Lower leg skin (tissue), 4 donors: ENCODE measurements at regions not wholly inside any gene's neighbourhood (a gene's known extent, or its start where the extent isn't known, plus 50 kb on each side); places are given as distances from the start of the nearest gene placed in this dataset.

Experiments used
- DNase-seq, 2 donors: peaks; one replicate each; pipeline ENCODE4 v3.0.0-alpha.2; 2019; ENCODE audit warnings: low spot score in 2 of 2
- H3K4me3 ChIP-seq: fragments of 200-600 bp; sonication (generic); 2 replicates; pipeline ENCODE4 v1.5.1; 2017; ENCODE audit warnings: mild to moderate bottlenecking, low read depth; ENCODE audit not compliant: poor library complexity, severe bottlenecking
- POLR2A ChIP-seq, 2 donors: fragments of 450-650 bp; IDR thresholded peaks; one replicate each; pipeline ENCODE4 v1.6.1; 2016 to 2017; ENCODE audit warnings: antibody characterized with exemption in 2 of 2, mild to moderate bottlenecking in 1 of 2, moderate library complexity in 1 of 2
- WGBS, 2 donors: methylation state at CpG; one replicate each; pipeline ENCODE4 v1.1.5; 2018; 5-methylcytosine and 5-hydroxymethylcytosine counted together
- intact Hi-C: fragments of 100-400 bp; cut with DNase I; formaldehyde crosslinking; loops from one replicate; pipeline ENCODE4 v1.15.0; 2023; ENCODE audit warnings: low total_unique reads
- TF ChIP-seq, protein P1 (sequence below), 3 donors: fragments of 450-650 bp; IDR thresholded peaks; one replicate each; pipeline ENCODE4 v1.5.1; 2016; ENCODE audit warnings: antibody characterized with exemption in 3 of 3, mild to moderate bottlenecking in 3 of 3, moderate library complexity in 2 of 3

- TF ChIP-seq, protein P1, sequence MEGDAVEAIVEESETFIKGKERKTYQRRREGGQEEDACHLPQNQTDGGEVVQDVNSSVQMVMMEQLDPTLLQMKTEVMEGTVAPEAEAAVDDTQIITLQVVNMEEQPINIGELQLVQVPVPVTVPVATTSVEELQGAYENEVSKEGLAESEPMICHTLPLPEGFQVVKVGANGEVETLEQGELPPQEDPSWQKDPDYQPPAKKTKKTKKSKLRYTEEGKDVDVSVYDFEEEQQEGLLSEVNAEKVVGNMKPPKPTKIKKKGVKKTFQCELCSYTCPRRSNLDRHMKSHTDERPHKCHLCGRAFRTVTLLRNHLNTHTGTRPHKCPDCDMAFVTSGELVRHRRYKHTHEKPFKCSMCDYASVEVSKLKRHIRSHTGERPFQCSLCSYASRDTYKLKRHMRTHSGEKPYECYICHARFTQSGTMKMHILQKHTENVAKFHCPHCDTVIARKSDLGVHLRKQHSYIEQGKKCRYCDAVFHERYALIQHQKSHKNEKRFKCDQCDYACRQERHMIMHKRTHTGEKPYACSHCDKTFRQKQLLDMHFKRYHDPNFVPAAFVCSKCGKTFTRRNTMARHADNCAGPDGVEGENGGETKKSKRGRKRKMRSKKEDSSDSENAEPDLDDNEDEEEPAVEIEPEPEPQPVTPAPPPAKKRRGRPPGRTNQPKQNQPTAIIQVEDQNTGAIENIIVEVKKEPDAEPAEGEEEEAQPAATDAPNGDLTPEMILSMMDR (IDR thresholded peaks at IDR 0.05) = no peak
- no peak for TF ChIP-seq POLR2A (IDR thresholded peaks at IDR 0.05)
- WGBS, 2 donors = 82 to 89% methylated on average over 4 of the region's 4 CpGs
- intact Hi-C loops = no loop called here
- DNase-seq = no peak
- no peak overlapping the region for H3K4me3 ChIP-seq
Measured at GRCh38 chr11:116215471-116216113, 557.2 kb downstream of the BUD13 start.

DNA sequence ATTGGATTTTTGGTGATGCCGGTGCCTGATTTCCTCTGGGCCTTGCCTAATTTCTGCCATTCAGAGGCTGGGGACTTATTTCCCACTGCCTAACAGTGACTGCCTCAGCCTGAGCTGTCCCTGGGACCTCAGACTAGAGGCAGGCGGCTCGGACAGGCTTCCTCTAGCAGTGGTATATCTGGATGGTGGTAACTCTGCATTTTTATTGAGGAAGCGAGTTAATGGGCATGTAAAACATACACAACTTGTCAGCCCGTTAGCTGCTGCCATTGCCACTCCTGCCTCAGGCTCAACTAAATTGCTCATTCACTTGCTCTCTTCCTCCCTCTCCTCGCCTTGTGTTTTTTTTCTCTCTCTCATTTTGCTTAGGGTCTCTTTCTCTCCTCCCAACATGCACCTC lies 561.6 kb downstream of the BUD13 start:
- no peak overlapping the region for H3K4me3 ChIP-seq
- DNase-seq = no peak
- TF ChIP-seq POLR2A (IDR thresholded peaks at IDR 0.05) = no peak
- TF ChIP-seq, protein P1 (IDR thresholded peaks at IDR 0.05) = no peak
- WGBS, 2 donors = 64 to 70% methylated on average over 6 of the region's 6 CpGs
- intact Hi-C loops = no loop called here

DNA sequence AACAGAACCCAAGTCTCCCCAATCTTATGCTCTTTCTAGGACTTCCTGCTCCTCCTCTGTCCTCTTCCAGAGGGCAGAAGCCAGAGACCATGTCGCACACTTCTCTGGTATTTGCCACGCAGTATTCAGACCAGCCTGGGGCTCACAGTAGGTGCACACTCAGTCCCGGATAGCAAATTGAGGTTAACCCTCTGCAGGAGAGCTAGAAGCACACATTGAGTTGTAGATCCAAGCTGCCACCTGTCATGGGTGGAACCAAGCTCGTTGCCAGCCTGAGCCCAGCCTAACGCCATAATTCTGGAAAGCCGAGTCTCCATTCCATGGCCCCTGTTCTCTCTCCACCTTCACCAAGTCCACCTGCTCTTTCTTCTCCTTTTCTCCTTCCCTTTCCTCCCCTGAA lies 562.1 kb downstream of the BUD13 start:
- TF ChIP-seq POLR2A (IDR thresholded peaks at IDR 0.05) = no peak
- TF ChIP-seq, protein P1 (IDR thresholded peaks at IDR 0.05) = no peak
- H3K4me3 ChIP-seq = no peak overlapping the region
- 81 to 83% methylated on average over 6 of the region's 6 CpGs for WGBS, 2 donors
- DNase-seq = no peak
- intact Hi-C loops = no loop called here

DNA sequence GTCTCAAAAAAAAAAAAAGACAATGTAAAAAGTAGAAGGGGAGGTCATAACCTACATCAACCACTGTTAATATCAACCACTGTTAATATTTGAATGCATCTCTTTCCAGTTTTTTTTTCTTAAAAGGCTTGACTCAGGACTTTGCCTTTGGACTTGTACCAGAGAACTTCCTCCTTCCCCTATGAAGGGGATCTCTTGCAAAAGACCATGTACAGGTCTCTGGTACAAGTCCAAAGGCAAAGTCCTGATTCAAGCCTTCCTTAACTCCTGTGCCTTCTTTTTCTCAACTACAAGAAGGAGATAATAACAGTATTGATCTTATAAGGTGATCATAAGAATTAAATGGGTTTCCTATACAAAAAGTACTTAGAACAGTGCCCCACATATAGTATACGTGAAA lies 563.5 kb downstream of the BUD13 start:
- intact Hi-C loops = no loop called here

GRCh38 chr11:116207421-116208141 lies 565.2 kb downstream of the BUD13 start:
- TF ChIP-seq POLR2A (IDR thresholded peaks at IDR 0.05) = no peak
- TF ChIP-seq, protein P1 (IDR thresholded peaks at IDR 0.05) = no peak
- DNase-seq = no peak
- intact Hi-C loops = no loop called here
- no peak overlapping the region for H3K4me3 ChIP-seq
- 39 to 45% methylated on average over 18 of the region's 18 CpGs for WGBS, 2 donors

More for the DNA sequence above, 563.5 kb downstream of the BUD13 start:
- no peak for DNase-seq
- 88 to 91% methylated on average over 1 of the region's 1 CpG for WGBS, 2 donors
- no peak for TF ChIP-seq POLR2A (IDR thresholded peaks at IDR 0.05)
- TF ChIP-seq, protein P1 (IDR thresholded peaks at IDR 0.05) = no peak
- H3K4me3 ChIP-seq = no peak overlapping the region
